Neural cell (in vitro differentiated cells): ENCODE measurements at regions not wholly inside any gene's neighbourhood (a gene's known extent, or its start where the extent isn't known, plus 50 kb on each side); places are given as distances from the start of the nearest gene placed in this dataset.

Experiments
- EP300 ChIP-seq: fragments of 450-650 bp; conservative IDR thresholded peaks from 2 replicates; pipeline ENCODE4 v1.6.1; 2014; ENCODE audit warnings: antibody characterized with exemption, mild to moderate bottlenecking, moderate library complexity; ENCODE audit not compliant: poor library complexity, severe bottlenecking
- EZH2 ChIP-seq: fragments of 200-600, 300-800 bp; shearing (Covaris generic), sonication (generic); IDR thresholded peaks from 2 replicates; pipeline ENCODE4 v1.6.1; 2014; ENCODE audit warnings: antibody characterized with exemption, low read length, borderline replicate concordance, mild to moderate bottlenecking; ENCODE audit not compliant: insufficient read depth, poor library complexity, severe bottlenecking

GRCh38 chr13:97136418-97136817 is 85.7 kb upstream of the MBNL2 start:
- TF ChIP-seq EZH2 (no peak), EP300 (no peak)
